GM18499 (cell line): ENCODE measurements at regions not wholly inside any gene's neighbourhood (a gene's known extent, or its start where the extent isn't known, plus 50 kb on each side); places are given as distances from the start of the nearest gene placed in this dataset.

Source experiments
- ATAC-seq: cut with Tn5 transposase; IDR thresholded peaks from one replicate; pipeline ENCODE4 v1.9.1; 2021; ENCODE audit warnings: moderate number of reproducible peaks; ENCODE audit not compliant: insufficient read depth, unreplicated experiment

DNA sequence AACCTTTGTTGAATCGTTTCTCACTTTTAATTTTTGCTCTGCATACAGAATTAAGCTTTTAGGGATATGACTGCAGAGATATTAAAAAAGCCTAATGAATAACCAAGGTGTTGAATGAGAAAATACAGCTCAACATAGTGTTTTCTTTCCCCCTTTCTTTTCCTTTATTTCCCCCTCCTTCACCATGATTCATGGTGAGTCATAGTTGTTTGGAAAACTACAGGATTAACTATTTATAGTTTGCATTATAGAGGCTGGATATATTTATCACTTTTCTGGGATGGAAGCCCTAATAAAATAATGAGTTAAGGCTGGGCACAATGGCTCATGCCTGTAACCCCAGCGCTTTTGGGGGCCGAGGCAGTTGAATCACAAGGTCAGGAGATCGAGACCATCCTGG, 115.0 kb downstream of the DNAJB9 start:
- ATAC-seq: no peak

DNA sequence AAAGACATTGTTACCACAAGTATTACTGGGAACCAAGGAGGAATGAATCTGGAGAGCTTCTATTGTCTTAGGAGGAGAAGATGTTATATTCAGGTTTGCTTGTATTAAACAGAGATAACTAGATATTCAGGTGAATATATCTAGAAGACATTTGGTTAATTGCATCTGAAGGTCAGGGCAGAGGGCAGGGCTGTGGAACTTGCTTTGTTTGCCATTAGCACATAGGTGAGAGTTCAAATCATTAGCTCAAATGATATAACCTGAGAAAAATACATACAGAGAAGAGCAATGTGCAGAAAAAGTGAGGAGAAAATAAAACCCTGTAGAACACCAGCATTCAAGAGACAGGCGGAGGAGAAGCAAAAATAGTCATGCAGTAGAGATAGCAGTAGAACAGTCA, 116.8 kb downstream of the DNAJB9 start:
- no peak for ATAC-seq

DNA sequence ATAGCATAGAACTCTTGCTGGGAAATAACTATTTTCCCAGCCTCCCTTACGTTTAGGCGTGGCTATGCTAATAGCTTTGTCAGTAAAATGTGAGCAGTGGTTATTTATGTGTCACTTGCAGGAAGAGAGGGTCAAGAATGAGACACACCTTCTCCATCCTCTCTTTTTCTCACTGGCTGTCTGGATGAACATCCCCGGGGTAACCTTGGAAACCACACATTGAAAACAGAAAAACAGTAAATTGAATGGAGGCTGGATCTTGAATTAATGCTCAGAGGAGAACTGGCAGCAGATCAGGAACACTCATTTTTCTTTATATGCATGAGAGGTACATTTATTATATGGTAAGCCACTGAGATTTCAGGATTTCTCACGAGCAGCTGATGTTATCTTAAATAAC, 127.6 kb downstream of the DNAJB9 start:
- ATAC-seq: no peak

DNA sequence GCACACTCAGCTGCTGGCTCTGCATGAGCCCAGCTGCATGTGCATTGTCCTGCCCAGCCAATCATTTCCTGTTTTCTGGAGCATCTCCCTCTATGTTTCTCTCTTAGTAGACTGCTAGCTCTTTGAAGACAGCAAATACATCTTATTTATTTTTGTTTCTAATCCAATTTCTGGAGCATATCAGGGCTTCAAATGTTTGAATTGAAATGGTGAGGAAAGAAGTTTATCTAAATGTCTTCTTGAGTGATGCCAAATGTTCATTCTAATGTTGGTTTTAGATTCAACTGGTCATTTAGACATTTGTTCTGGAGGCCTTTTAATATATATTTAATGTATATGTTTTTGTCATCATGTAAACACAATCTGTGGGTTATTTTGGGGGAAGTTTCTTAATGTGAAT, 141.9 kb downstream of the DNAJB9 start:
- ATAC-seq: no peak

DNA sequence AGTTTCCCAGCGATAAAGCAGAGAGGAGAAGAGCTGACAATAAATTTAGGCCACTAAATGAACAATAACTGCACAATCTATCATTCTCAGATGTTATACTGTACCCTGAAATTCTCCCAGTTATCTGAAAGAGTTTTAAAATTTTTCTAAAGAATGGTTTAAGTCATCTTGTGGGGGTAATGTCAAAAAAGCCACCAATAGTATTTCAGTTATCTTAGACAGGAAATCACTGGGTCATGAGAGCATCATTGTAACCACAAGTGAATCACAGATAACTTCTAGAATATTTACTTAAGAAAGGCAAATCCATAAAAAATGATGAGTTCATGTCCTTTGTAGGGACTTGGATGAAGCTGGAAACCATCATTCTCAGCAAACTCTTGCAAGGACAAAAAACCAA, 147.1 kb downstream of the DNAJB9 start:
- no peak for ATAC-seq

DNA sequence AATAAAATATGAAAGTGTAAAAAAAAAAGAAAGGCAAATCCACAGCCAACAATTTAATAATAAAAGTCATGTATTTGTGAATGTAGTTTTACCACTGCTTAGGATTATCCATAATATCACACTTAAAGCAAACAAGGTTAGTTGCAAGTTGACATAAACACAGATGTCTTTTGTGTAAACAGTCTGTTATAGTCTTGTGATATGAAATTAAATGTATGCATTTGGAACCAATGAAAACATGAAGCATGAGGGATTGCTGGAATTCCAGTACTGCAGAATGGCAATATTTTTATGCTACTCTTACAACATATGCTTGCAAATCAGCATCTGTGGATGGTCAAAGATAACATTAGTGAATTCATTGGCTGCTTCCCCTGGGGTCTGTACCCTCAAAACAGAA, 148.1 kb downstream of the DNAJB9 start:
- no peak for ATAC-seq

DNA sequence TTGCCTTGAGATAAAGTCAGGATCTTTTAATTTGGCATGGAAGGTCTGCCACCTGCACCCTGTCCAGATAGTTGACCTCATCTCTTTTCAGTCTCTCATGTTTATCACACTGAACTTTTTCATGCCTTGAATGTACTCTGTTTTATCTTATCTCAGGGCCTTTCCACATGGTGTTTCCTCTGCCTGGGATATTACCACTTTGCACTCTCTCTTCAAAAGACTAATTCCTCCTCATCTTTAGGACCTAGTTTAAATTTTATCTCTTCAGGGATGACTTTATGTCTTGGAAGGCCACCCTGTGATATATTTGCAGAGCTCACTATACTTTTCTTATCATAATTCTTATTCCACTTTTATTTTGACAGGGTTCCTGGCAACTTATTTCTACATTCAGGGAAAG, 150.0 kb downstream of the DNAJB9 start:
- ATAC-seq: no peak

DNA sequence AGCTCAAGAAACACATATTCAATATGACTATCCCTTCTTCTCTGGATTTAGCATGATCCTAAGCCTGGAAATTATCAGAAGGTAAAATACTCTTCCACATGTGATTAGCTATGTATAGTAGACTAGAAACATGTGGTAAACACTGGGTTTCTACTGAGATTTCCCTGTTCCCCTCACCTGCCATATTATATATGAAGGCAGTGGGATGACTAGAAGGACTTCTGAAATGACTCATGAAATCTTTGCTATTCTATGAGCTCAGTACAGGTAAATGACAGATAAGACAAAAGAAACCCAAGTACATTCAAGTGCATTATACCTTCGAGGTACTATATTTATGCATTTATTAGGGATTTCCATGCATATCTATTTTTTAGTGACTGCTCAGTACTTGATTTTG, 152.9 kb downstream of the DNAJB9 start:
- no peak for ATAC-seq

DNA sequence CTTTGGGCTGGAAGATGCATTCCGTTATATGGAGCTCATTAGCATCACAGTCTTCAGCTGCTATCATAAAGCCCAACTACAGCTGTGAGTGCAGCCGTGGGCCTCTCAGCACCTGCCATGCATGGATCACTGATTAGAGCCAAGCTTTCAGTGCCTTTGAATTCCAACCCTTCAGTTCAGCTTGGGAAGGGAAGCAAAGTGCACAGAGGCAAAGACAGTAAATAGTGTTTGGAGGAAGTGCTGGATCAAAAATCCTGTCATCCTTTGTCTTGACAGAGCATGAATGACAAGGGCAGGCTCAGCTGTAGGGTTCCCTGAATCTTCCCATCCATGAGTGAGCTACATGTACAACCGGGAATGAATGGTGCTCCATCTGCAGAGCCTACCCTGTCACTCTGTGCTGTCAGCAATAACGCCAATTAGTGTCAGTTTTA, 153.7 kb downstream of the DNAJB9 start:
- ATAC-seq: no peak

DNA sequence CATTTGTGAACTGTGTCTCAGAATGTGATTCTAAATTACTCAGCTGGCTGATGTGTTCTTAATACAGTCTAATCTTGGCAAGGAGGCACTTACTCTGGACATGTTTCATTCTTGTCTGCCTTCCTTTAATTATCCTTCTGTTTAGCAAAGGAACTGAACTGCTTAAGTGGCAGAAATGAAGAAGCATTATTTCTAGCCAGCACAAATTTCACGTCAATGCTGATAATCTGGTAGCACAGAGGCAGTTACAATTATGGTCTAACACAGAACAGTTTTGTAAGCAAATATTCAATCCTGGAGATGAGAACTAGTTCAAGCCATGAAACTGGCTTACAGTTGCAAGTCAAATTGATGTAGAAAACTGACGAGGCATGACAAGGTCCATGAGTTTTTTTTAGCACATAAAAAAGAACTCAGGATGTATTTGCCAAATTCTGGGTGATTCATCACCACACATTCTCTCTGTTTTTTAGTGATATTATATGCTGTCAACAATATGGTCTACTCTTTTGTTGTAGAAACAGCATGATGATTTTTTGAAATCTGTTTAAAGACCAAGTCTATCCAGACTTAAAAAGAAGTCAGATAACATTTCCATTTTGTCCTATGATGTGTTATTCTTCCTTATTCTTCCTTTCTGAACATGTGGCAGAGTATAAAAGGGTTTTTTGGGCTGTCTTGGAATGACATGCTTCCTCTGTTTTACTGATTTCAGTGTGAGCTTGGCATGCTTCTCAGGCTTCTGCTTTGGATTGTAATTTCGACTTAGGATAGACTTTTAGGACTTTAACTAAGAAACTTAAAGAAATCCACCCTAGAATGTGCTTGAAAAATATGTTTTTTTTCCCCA, 154.8 kb downstream of the DNAJB9 start:
- ATAC-seq: no peak

DNA sequence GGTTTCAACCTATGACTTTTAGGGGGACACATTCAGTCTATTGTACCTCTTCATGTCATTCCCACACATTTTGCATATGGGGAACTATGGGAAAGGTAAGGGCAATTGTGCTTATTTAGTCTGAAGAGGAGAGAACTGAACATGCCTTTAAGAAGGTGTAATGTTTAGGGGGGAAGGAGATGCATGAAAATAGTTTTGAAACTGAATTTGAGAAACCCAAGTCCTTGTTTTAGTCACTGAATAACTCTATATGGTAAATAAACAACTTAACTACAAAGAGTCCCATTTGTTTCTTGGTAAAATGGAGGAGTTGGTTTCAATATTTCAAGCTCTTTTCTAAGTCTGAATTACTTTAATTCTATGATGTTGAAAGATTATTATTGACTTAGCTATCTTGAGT, 166.1 kb downstream of the DNAJB9 start:
- ATAC-seq: no peak

DNA sequence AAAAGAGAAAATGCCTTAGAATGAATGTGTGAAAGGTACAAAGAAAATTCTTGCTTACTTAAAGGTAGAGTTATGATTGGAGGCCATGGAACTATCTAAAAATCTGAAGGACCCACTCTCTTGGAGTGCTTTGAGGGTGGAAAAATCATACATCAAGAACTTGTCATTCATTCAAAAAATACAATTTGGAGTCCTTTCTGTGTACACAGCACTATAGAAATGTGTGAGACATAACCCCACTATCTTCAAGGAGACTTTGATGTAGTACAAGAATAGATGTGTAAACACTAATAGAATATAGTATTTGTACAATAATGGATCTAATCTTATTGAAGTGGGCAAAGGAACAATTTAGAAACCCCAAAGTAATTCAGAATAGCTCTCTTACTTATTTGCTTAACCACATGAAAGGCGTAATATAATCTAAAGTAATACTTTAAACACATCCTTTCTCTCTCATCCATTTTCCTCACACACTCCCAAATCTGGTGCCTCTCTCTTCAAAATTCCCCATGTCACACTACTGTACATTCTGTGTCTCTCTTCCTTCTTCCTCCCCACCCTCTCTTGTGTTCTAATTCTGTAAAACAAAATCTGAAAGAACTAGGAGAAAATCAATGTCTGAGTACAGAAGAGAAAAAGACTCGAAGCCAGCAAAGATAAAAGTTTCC, 166.7 kb downstream of the DNAJB9 start:
- no peak for ATAC-seq

DNA sequence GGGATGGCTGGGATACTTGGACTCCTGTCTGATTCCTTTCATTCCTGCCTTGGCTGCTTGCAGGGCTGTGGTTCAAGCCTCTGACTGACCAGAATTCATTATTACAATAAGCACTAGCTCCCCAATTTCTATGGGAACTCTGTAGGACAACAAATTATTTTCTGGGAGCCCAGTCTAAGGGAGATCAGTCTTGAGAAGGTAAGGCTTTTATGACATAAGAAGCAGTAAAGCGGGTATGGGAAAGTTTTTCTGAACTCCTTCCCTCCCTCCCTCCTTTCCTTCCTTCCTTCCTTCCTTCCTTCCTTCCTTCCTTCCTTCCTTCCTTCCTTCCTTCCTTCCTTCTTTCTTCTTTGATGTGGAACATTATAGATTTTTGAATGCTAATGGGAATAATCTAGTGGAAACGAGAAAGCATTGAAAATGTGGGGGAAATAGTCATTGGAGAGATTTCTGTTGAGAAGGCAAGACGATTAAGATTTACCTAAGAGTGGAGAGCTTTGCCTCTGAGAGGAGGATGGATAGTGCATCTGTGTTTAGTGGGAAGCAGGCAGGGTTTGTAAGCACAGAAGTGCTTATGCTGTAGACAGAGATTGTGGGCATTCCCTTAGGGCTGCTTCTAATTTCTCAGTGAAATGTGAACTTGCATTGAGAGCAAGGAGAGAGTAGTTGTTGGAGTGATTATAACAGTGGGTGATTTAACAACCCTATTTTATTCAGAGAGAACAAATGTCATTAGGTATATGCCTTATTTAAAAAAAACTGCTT, 201.5 kb downstream of the DNAJB9 start:
- no peak for ATAC-seq

DNA sequence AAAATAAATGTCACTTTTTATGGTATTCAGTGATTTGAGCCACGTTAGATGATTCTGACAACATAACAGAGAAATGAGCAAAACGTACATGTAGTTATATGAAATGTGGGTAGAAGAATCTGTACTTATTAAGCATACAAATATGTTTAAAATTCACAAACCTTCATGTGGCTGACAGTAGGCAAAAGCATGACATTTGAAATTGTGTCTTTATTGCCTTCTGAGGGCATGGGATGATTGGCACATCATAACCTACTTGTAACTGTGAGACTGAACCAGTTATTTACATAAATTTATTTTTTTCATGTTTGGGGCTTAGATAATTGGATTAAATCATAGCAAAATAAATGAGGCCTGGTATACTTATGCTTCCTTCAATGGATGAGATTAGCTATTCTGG, 202.2 kb downstream of the DNAJB9 start:
- ATAC-seq: no peak

DNA sequence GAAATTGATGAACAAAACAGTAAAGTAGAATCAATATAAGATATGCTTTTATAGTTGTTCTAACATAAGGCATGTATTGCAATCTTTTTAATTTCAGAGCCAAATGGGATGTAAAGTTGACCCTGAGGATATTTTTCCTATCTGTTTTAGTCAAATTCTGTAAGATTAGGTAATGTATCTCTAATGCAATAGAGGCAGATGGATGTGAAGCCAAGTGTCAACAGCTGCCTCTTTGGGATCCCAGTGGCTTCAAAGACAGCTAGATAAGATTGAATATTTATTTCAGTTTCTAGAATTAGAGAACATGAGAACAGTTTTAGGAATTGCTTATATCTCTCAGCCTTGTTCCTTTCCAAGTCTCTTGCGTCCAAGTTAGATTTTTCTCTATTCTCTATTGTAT, 208.3 kb downstream of the DNAJB9 start:
- ATAC-seq: no peak

DNA sequence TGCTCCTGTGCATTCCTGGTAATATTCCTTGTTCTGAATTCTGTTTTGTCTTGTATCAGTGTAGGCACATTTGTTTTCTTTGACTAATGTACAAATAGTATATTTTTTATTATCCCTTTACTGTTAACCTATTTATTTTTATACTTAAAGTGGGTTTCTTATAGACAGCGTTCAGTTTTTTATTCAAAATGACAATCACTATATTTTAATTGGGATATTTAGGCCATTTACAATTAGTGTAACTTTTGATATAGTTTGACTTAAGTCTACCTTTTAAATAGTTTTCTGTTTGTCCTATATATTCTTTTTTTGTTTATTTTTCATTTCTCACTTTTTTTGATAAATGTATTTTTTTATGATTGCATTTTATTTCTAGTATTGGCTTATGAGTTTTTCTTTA, 219.8 kb downstream of the DNAJB9 start:
- no peak for ATAC-seq

DNA sequence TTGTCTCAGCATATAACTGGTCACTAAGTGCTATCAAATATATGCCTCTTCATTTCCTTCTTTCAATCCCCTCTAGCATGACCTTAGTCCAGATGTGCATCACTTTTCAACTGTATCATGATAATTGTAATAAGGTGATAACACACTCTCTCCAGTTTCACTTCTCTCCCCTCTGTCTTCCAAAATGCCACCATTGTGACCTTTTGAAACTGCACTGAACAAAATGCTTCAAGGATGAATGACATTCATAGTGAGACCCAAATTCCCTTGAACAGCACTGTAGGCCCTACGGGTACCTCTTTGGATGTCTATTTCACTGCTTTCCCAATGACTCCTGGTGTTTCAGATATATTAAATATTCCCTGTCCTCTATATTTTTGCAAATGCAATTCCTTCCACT, 224.8 kb downstream of the DNAJB9 start:
- no peak for ATAC-seq

DNA sequence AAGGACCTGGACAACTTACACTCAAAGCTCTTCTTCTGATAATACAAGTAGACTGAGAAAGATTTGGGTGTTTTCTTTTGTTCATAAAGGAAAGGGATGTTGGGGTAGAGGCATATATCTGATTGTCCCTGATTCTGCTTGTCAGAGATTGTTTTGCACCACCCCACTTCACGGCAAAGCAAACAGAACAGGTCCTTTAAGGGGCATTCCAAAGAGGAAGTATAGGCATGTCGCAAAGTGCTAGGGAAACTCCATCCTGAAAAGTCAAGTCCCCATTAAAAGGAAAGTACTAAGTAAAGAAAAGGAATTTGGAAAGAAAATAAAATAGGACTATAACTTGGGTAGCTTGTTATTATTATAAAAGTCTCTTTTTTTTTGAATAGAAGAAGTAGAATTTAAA, 233.0 kb downstream of the DNAJB9 start:
- no peak for ATAC-seq

DNA sequence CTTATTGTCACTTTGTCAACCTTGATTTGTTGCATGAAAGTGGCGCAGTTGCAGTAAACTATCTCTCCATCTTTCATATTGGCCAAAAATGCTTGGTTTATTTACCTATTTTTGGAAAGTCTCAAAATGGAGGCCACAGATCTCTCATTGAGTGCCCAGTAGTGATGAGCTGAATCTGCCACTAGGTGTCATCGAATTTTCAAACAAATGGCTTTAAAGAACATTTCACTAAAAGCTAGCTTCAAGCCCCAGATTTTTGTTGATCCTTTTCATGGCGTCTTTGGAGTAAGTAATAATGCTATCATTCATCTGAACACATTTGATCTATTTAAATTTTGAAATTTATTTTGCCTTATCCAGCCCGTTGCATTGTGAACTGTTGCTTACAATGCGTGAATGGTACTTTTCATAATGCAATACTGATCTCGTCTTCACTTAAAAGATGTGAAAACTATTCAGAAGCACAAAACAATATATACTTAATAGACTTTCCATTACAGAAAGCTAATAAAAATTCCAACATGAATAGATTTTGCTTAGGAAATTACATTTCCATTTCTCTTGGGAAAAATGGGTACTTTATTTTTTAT, 236.2 kb downstream of the DNAJB9 start:
- ATAC-seq: no peak

DNA sequence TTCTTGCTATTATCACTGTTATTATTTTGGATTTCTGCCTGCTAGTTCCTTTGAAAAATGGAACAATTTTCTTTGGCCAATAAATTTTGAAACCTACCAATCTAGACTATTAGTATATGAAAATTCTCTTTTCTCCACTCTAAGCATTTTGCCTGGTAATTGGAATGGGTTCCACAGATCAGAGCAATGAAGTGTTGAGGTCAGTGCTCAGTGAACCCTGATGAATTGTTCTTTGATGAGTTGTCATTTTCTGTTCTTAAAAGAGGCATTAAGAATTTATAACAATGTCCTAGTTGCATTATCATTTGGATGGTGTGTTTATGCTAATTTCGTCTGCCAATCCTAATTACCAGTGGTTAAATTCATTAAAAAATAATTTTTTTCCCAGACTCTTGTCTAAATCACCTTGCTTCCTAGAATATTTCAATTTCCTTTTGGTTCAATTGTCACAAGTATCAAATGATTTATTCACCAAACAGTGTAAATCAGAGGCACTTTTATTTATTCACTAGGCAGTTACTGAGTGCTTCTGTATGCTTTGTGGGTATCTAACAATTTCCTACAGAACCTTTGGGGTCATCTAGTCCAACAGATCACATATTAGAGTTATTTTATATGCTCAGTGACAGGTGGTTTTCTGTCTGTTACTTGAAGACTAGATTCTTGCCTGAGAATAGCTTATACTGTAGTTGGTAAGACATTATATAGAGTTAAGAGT, 239.0 kb downstream of the DNAJB9 start:
- ATAC-seq: no peak
